ENCODE measurements at regions not wholly inside any gene's neighbourhood (a gene's known extent, or its start where the extent isn't known, plus 50 kb on each side); places are given as distances from the start of the nearest gene placed in this dataset.
A peak's percentile ranks its signal among the peaks of the same experiment; 100 is the strongest.
"Not testable (repeated sequence)": the region's sequence is repeated elsewhere in the genome, so short reads cannot be mapped to it uniquely, and the experiment has no call there.

GRCh38 chr4:96455045-96455720, 615.3 kb downstream of the PDHA2 start:
- FAIRE-seq = no peak

- FAIRE-seq = not testable (repeated sequence)
These were observed 618.1 kb downstream of the PDHA2 start for GRCh38 chr4:96458031-96458430.

GRCh38 chr4:96459105-96459504, 619.2 kb downstream of the PDHA2 start:
- FAIRE-seq = no peak

GRCh38 chr4:96465834-96466233, 625.9 kb downstream of the PDHA2 start:
- no peak for FAIRE-seq

- peak; percentile 82 for FAIRE-seq
These were observed 632.3 kb downstream of the PDHA2 start for GRCh38 chr4:96471956-96472867.

- FAIRE-seq = no peak
These were observed 633.4 kb downstream of the PDHA2 start for GRCh38 chr4:96473246-96473645.

- no peak for FAIRE-seq
These were observed 643.6 kb downstream of the PDHA2 start for GRCh38 chr4:96483308-96484030.

DNA sequence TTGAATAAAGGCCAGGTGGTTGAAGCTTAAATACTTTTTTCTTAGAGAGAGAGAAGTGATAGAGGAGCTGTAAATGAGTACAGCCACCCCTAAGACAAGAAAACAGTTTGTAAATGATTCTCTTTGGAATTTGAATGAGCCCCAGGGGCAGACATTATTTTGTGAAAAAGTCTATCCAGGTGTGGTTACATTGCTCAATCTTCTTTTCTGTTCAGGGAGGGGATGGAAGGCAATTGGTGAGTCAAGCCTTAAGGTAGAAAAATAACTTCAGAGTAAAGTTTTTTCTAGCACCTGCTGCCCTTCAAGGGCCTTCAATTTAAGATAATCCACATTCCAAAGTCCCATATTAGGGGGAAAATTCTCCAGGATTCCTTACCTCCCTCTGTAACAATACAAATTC, 646.7 kb downstream of the PDHA2 start:
- FAIRE-seq = no peak

GRCh38 chr4:96497621-96498020, 657.7 kb downstream of the PDHA2 start:
- FAIRE-seq = no peak

GRCh38 chr4:96504386-96504785, 664.5 kb downstream of the PDHA2 start:
- peak; percentile 47 for FAIRE-seq

- FAIRE-seq = no peak
These were observed 669.3 kb downstream of the PDHA2 start for GRCh38 chr4:96509039-96509741.

DNA sequence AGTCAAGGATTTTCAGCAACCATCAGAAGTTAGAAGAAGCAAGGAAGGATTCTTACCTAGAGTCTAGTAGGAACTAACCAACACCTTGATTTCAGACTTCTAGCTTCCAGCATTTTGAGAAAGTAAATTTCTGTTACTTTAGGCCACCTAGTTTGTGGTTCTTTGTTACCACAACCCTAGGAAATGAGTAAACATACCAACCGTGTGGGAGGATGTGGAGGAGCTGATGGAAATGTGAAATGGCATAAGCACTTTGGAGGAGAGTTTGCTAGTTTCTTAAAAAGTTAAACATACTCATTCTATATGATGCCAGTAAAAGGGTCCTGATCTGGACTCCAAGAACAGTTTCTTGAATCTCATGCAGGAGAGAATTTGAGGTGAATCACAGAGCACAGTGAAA, 679.4 kb downstream of the PDHA2 start:
- FAIRE-seq = no peak

GRCh38 chr4:96521046-96521536, 681.2 kb downstream of the PDHA2 start:
- FAIRE-seq = no peak

GRCh38 chr4:96523611-96524010, 683.7 kb downstream of the PDHA2 start:
- FAIRE-seq = no peak

DNA sequence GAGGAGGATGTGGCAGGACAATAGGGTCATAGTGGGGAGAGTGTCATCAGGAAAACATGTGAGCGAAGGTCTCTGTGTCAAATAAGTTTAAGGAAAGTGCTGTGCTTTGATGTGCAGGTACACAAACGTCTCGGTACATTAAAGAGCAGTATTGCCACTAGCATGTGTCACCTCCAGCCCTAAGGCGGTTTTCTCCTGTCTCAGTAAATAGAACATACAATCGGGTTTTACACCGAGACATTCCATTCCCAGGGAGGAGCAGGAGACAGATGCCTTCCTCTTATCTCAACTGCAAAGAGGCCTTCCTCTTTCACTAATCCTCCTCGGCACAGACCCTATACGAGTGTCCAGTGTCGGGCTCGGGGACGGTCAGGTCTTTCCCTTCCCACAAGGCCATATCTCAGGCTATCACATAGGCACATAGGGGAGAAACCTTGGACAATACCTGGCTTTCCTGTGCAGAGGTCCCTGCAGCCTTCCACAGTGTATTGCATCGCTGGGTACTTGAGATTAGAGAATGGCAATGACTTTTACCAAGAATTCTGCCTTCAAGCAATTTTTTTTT, 684.5 kb downstream of the PDHA2 start:
- no peak for FAIRE-seq

- no peak for FAIRE-seq
These were observed 686.0 kb downstream of the PDHA2 start for GRCh38 chr4:96525898-96526297.

DNA sequence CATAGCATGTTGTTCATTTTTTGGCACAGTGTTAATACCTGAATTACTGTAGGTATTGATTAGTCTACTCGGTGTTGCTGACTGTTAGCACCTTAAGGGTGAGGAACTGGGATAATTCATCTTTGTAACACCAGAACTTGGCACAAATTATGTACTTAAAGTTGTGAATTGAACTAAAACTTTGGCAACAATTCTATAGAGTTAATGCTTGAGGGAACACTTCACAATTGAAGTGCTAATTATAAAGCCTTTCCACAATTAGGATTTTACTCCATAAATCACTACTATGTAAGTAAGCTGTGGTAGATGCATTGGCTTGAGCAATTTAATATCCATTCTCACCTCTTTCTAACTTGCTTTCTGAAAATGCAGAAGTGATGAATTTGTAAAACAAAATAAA, 686.7 kb downstream of the PDHA2 start:
- FAIRE-seq = no peak

- FAIRE-seq = no peak
These were observed 691.9 kb downstream of the PDHA2 start for GRCh38 chr4:96531836-96532235.

GRCh38 chr4:96543346-96543745, 703.5 kb downstream of the PDHA2 start:
- no peak for FAIRE-seq

DNA sequence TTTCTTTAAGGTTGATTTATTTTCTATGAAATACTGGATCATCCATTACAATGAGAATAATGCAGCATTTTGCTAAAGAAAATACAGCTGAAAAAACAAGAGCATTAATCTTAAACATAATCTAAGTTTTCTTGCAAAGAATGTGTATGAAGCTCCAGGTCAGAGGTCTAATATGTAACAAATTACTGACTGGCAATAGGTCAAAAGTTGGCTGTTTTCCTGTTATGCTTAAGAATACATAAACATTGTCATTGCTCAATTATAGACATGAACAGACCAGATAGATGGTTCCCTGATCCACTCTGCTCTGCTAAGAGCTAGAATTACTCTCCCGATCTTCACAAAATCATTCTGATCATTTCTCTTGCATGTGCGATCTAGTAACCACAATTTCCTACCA, 718.6 kb downstream of the PDHA2 start:
- FAIRE-seq = no peak

GRCh38 chr4:96566755-96567154, 726.9 kb downstream of the PDHA2 start:
- no peak for FAIRE-seq

DNA sequence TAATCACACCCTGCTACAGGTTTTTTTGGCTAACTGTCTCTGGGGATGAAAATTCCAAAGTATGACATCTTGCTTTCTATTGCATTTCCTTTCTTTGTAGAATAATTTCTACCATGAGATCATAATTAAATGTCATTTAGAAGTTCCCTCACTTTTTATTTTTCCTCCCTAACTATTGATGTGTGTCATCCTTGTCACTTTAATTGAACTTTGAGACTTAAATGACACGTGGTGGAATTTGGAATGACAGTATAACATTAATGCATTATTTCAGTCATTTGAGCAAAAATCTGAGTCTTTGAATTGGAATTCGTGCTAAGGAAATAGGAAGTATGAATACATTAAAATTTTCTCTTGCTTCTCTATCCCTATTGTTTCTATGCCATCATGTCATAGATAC, 745.4 kb downstream of the PDHA2 start:
- FAIRE-seq = no peak

Measured in islet of Langerhans (tissue), 1 donor.